ENCODE measurements at regions not wholly inside any gene's neighbourhood (a gene's known extent, or its start where the extent isn't known, plus 50 kb on each side); places are given as distances from the start of the nearest gene placed in this dataset.
"Not testable (repeated sequence)": the region's sequence is repeated elsewhere in the genome, so short reads cannot be mapped to it uniquely, and the experiment has no call there.

DNA sequence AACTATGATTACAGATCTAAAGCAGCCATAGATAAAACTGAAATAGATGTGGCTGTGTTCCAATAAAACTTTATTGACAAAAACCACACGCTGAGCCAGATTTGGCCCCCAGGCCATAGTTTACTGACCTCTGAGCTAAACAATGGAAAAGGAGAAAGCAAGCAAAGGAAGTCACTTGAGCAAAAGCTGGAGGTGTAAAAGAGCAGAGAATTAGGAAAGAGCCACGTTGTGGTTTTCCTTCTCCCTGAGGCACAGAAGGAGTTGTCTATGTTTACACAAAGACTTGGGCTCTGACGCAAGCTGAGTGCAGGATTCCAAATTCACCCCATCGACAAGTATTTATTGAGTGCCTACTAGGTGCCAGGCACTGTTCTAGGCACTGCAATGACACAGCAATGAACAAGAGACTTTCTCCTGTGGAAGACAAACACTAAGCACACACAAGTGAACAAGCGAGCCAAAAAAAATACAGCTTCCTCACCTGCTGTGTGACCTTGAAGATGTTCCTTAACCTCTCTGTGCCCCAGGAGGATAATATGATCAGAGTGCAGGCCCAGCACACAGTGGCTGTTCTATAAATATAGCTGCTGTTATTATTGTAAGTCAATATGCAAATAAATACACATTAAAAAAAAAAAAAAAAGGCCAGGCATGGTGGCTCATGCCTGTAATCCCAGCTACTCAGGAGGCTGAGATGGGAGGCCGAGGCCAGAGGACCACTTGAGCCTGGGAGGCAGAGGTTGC is 75.4 kb upstream of the PTPN1 start:
- DNase-seq (ENCODE audit: low spot score), result no peak
- no peak for ATAC-seq

DNA sequence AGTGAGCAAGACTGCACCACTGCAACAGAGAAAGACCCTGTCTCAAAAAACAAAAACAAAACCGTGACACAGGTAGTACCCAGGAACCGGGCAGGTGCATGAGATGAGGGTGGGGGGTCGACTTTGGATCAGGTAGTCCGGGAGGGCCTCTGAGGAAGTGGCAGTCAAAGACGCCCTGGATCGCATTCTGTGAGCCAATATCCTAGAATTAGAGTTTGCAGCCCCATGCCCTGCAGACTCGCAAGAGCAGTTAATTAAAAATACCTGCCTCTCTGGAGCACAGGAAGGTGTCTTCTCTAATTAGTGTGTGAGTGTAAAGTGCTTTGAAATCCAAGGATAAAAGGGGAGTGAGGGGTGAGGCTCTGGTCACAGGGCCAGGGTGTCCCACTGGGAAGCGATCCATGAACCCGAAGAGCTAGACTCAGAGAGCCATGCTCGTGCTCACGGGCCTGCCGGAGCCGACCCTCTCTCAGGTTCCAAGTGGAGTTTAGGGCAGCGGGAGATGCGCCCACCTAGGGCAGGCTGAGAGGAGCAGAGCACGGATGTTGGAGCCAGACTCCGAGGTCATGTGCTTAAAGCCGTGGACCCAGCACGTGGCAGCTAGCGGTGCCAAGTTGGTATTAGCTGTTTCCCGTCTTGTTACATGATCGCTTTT is 74.7 kb upstream of the PTPN1 start:
- ATAC-seq (peak; percentile 5), DNase-seq (ENCODE audit: low spot score) (no peak)

DNA sequence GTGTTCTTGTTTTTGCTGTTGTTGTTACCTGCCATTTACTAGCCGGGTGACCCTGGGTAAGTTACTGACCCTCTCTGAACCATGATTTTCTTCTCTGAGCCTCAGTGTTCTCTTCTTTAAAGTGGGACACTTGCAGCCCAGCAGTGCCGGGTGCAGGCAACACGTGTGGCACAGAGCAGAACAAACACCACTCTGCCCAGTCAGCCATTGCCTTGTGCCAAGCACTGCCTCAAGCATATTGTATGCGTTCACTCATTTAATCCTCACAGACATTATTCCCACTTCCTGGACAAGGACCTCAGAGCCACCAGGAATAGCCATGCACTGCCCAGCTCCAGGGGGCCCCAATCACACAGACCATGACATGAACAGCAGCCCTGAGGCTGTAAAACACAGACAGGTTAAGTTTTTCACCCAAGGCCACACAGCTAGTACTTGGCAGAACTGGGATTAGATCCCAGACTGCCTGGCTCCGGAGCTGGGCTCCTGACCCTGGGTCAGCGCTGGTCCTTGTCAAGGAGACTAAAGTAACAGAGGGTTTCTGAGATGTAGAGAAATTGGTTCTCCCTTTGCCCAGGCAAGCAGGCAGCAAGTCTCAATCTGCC is 74.0 kb upstream of the PTPN1 start:
- ATAC-seq (peak; percentile 33), DNase-seq (ENCODE audit: low spot score) (no peak)

DNA sequence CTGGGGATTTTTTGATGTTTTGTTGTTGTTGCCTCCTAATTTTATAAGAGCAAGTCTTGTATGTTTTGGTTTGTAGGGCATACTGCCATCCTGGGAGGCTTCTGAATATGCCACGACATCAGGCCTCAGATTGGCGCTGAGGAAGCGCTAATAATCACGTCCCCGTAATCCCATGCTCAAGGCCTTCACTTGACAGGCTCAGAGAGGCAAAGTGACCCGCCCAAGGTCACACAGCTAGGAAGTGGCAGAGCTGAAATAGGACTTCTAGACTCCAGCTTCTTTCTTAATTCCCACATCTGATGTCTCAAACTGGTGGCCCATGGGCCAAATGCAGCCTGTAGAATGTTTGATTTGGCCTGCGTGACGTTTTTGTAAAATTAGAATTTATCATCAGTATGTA is 73.5 kb upstream of the PTPN1 start:
- DNase-seq (ENCODE audit: low spot score) (no peak), ATAC-seq (no peak)

DNA sequence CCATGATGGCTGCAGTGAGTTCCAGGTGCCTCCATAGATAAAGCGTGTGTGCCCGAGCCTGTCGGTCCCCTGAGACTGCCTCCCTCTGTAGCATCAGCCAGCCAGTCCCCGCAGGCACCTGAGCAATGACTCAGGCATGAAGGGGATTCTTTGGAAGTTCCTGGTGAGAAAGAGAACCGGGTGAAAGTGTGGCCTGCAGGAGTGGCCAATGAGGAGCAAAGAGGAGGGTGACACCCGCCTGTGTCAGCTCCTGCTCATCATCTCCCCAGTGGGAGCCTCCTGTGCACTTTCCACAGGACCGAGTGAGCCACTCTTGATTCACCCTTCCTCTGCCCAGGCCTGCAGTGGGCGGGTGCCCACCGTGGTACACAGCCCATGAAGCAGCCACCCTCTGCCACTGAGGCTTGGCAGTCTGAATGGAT is 71.2 kb upstream of the PTPN1 start:
- DNase-seq (ENCODE audit: low spot score), result no peak
- no peak for ATAC-seq

DNA sequence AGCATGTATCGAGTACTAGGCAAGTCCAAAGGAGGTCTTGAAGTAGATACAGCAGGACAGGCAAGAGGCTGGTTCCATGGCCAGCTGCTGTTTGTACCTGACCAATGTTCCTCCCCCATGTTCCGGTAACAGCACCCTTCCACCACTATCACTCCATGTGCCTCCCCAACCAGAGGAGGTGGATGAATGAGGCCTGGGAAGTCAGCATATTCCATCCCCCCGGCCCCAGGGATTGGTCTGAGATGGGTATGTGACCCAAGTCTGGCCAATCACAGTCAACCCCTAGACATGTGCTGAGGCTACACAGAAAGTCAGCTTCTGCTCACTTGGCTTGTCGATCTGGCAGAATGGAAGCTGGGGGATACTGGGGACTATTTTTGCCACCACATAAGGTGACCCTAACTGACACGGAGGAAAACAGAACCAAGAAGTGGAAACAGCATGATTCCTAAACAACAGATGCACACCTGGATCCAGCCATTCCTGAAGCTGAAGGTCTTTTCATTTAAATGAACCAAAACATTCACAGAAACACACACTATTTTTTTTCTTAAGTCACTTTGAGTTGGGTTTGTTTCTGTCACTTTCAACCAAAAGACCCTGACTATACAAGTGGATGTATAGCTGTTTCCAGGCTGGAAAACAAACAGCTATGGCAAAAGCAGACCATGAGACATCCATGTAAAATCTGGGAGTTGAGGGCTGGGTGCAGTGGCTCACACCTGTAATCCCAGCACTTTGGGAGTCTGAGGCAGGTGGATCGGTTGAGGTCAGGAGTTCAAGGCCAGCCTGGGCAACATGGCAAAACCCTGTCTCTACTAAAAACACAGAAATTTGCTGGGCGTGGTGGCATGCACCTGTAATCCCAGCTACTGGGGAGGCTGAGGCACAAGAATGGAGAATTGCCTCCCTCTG is 70.4 kb upstream of the PTPN1 start:
- ATAC-seq (no peak), DNase-seq (ENCODE audit: low spot score) (no peak)

DNA sequence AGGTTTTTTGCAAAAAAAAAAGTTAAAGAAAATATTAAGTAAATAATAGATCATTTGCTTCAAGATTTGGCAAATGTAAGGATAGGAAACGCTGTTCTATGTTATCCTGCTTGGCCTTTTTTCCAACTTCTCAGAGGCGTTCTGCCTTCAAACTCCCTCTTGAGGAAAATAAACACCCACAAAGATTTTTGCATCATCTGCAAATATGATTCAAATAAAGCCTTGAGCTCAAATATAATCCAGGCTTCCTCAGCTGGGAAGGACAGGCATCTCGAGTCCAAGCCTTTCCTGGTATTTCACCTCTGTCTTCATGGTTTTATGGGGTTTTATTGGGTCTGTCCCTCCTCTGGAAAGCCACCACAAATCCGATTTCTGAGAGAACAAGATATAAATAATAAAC is 67.7 kb upstream of the PTPN1 start:
- DNase-seq (ENCODE audit: low spot score) (no peak), ATAC-seq (no peak)

DNA sequence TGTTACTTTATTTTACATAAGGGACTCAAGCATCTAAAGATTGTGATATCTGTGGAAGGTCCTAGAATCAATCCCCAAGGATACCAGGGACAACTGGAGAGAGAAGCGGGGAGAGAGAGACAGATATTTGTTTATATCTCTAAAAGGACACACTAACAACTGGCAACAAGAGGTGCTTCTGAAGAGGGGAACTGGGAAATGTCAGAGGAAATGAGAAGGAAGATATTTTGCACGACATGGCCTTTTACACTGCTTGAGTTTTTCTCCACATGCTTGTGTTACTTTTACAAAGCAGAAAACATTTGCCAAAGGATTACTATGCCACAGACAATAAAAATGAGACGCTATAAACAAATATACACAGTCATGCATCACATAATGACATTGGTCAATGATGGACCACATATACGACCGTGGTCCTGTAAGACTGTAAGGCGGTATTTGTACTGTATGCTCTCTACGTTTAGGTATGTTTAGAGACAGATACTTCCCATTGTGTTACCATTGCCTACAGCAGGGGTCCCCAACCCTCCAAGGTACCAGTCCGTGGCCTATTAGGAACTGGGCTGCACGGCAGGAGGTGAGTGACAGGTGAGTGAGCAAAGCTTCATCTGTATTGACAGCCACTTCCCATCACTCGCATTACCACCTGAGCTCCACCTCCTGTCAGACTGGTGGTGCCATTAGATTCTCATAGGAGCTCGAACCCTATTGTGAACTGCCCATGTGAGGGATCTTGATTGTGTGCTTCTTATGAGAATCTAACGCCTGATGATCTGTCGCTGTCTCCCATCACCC is 64.6 kb upstream of the PTPN1 start:
- no peak for DNase-seq (ENCODE audit: low spot score)
- no peak for ATAC-seq

DNA sequence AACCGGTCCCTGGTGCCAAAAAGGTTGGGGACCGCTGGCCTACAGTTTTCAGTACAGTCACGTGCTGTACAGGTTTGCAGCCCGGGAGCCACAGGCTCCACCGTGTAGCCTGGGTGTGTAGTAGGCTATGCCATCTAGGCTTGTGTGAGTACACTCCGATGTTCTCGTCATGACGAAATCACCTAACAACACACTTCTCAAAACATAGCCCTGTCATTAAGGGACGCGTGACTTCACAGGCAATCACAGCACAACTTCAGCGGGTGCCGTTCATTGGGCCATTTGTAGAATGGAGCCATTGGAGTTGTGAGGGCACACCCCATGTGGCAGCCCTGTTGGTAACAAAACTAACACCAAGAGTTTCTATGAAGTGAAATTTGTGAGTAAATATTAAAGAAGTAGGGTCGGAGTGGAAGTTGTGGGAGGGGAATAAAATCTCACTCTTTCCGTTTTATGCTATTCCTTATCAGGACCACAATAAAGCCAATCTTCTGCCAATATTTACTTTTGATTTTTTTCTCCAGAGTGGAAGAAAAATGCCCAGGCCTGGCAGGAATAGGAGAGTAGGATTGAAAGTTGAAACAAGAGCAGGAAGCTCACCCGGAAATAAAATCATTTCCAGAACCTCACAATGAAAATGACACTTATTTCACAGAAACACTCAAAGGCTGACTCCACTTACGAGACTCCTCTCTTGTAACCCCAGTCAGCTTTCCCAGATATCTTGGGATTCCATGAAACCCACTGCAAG is 63.7 kb upstream of the PTPN1 start:
- DNase-seq (ENCODE audit: low spot score), result no peak

DNA sequence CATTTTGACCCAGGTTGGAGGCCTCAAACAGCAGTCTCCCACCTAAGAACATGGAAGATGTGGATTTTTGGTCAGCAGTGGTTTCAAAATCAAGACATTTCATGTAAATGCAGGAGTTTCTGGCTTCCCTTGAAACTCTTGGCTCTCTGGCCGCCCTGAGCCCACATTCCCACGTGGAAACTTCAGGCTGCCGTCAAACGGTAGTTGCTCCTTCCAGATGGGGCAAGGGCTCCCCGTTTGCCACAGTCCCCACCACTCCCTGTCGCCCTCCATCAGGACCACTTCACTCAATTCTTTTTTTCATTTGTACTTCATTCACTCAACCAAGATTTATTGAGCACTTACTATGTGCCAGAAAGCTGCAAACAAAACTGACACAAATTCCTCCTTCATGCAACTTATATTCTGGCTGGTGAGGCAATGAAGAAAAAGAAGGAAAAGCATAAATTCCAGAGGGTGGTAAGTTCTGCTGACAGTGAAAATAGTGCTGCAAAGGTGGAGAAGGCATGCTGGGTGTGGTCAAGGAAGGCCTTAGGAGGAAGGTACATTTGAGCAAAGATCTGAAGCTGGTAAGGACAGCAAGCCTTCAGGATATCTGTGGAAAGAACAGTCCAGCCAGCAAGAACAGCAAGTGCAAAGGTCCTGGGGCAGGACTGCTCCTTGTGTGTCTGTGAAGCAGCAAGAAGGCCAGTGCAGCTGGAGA is 62.9 kb upstream of the PTPN1 start:
- ATAC-seq (no peak), DNase-seq (ENCODE audit: low spot score) (no peak)

More for the DNA sequence above, 63.7 kb upstream of the PTPN1 start:
- no peak for ATAC-seq

DNA sequence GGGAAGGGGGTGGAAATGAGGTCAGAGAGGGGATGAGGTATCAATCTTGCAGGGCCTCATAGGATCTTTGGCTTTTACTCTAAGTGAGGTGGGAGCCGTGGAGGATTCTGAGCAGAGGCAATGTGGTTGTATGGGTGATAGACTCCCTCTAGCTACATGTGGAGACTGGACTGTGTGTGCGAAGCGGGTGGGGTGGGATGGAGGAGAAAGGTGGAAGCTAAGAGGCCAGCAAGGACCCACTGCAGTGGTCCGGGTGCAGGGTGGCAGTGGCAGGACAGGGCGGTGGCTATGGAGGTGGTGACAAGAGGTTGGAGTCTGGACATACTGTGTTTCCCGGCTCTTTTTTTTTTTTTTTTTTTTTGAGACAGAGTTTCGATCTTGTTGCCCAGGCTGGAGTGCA is 62.4 kb upstream of the PTPN1 start:
- DNase-seq (ENCODE audit: low spot score) (no peak), ATAC-seq (no peak)

DNA sequence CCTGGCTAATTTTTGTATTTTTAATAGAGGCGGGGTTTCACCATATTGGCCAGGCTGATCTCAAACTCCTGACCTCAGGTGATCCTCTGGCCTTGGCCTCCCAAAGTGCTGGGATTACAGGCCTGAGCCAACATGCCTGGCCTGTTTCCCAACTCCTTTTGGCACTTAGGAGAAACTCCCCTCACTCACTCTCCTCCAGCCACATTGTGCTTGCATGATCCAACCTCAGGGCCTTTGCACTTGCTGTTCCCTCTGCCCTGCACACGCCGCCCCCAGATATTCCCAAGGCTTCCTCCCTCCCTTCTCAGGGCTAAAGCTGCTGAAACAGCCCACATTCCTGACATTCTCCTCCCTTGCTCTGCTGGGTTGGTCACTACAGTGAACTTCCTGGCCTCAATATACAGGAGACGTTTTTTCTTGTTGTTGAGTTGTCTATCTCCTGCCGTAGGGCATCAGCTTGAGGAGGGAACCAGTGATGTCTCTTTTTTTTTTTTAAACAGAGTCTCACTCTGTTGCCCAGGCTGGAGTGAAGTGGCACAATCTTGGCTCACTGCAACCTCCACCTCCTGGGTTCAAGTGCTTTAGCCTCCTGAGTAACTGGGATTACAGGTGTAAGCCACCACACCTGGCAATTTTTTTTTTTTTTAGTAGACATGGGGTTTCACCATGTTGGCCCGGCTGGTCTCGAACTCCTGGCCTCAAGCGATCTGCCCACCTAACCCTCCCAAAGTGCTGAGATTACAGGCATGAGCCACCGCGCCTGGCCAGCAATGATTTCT is 61.4 kb upstream of the PTPN1 start:
- not testable (repeated sequence) for DNase-seq (ENCODE audit: low spot score)

DNA sequence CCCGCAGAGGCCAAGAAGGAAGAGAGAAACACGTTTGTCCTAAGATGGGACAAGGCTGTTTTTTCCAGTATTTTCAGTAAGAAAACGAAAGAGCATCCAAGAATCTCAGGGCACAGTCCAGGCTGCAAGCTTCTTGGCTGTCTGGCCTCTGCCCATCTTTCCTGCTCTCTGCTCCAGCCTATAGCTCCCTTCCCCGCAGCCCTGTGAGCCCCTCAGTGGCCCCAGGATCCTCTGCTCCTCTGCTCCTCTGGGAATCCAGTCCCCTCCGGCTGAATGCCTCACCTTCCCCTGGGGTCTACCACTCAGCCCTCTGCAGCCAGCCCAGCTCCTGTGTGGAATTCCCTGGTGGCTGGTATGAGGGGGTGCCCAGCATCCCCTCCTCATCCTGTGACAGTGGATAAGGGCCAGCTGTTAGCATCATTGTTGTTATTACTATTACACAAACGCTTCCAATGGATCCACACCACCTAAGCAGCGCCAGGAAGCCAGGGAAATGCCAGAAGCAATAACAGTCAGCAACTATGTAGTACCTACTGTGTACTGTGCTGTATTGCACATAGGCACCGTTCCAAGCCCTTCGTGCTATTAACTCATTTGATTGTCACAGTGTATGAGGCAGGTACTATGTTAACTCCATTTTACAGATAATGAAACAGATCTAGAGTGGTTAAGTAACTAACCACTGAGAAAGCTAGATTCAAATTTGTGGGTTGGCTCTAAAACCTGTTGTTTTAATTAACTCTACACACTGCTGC is 60.3 kb upstream of the PTPN1 start:
- no peak for DNase-seq (ENCODE audit: low spot score)
- ATAC-seq, result no peak

More for the DNA sequence above, 61.4 kb upstream of the PTPN1 start:
- not testable (repeated sequence) for ATAC-seq

DNA sequence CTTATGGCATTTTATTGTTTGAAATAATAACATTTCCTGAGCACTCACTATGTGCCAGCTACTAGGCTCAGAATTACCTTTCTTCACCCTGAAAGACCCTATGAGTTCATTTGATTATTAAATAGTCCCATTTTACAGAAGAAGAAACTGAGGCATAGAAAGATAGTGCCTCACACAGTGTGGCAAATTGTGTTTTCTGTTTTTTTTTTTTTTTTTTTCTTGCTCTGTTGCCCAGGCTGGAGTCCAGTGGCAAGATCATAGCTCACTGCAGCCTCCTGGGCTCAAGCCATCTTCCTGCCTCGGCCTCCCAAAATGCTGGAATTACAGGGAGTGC is 59.7 kb upstream of the PTPN1 start:
- ATAC-seq, result no peak

DNA sequence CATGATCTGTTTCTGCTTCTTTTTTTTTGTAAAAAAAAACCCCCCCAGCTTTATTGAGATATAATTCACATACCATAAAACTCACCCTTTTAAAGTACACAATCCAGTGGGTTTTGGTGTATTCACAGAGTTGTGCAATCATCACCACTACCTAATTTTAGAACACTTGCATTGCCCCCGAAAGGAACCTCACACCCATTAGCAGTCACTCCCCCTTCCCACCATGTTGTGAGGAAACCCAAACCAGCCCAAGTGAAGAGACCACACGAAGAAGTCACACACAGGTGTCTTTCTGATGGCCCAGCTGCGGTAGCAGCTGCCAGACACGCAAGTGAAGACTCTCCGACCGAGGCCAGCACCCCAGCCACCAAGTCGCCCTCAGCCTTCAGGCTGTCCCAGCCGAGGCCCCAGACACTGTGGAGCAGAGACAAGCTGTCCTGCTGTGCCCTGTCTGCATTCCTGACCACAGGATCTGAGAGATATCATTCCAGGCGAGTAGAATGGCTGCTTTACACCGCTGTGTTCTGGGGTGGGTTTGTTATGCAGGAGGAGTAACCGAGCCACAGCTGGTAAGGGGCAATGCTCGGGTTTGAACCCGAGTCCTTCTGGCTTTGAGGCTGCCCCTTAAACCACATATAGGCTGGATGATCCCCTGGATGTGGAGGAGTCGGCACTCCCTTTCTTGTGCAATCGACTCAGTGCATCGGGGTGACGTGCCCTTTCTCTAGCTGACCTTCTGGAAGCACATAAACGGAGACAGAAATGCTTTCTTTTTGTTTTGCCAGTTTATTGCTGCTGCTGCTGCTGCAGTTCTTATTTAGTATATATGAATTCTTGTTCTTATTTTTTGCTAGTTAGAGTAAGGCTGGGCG is 59.1 kb upstream of the PTPN1 start:
- DNase-seq (ENCODE audit: low spot score) (no peak), ATAC-seq (peak; percentile 28)

More for the DNA sequence above, 59.7 kb upstream of the PTPN1 start:
- DNase-seq (ENCODE audit: low spot score), result no peak

DNA sequence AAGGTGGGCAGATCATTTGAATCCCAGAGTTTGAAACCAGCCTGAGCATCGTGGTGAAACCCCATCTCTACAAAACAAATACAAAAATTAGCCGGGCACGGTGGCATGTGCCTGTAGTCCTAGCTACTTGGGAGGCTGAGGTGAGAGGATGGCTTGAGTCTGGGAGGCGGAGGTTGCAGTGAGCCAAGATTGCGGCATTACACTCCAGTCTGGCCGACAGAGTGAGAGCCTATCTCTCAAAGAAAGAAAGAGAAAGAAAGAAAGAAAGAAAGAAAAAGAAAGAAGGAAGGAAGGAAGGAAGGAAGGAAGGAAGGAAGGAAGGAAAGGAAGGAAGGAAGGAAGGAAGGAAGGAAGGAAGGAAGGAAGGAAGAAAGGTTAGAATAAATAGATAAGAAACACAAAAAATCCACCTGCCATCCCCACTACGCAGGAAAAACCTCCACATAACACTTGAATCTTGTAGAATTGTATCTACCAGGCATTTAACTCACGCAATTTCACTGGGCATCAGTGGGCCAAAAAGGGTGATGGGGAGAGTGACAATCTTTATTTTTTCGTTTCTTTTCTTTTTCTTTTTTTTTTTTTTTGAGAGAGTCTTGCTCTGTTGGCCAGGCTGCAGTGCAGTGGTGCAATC is 58.3 kb upstream of the PTPN1 start:
- DNase-seq (ENCODE audit: low spot score); ATAC-seq: not testable (repeated sequence)
